Erythroblast (primary cell): ENCODE measurements at regions not wholly inside any gene's neighbourhood (a gene's known extent, or its start where the extent isn't known, plus 50 kb on each side); places are given as distances from the start of the nearest gene placed in this dataset.

Experiments used
- GATA1 ChIP-seq: IDR thresholded peaks from 2 replicates; pipeline ENCODE4 v1.6.1; 2011; ENCODE audit warnings: low read depth, mild to moderate bottlenecking, control low read depth, low read length, moderate library complexity
- POLR2A ChIP-seq: IDR thresholded peaks from 2 replicates; pipeline ENCODE4 v1.6.1; 2011; ENCODE audit warnings: mild to moderate bottlenecking, low read length

DNA sequence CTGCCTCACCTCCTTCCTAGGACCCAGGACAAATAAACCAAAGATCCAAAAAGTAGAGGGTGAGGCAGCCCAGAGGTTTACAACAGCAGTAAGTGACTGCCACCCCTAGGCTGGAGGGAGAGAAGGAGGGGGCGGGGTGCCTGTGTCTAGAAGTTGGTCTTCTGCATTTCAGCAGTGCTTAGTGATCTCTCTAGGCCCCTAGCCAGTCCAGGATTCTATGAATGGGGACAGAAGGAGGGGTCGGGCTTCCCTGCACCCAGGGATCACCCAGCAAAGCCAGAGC, 62.8 kb upstream of the KDM7A start:
- no peak for TF ChIP-seq POLR2A
- TF ChIP-seq GATA1: no peak
